MCF 10A (cell line): ENCODE measurements at regions not wholly inside any gene's neighbourhood (a gene's known extent, or its start where the extent isn't known, plus 50 kb on each side); places are given as distances from the start of the nearest gene placed in this dataset.

ENCODE experiments used
- BruUV-seq: library from RNA; stranded (reverse); fragments of 400-500 nt; replicated peaks from 2 replicates; lab custom pipeline; 2021; lab: Mats Ljungman, UMichigan
- CTCF ChIA-PET: fragments of 300-600 bp; sonication (Branson Sonifier 250); formaldehyde crosslinking; extraction: SDS; loops from one replicate; lab custom pipeline; 2021; ENCODE audit warnings: antibody characterized with exemption, inconsistent platforms; lab: Yijun Ruan, JAX
- POLR2A ChIA-PET: fragments of 300-600, 350-650 bp; sonication (Branson Sonifier 250); formaldehyde crosslinking; extraction: SDS; loops from one replicate; lab custom pipeline; 2020; ENCODE audit warnings: antibody characterized with exemption, inconsistent platforms; lab: Yijun Ruan, JAX
- DNase-seq: peaks from one replicate; pipeline ENCODE4 v3.0.0-alpha.2; 2018; ENCODE audit not compliant: unreplicated experiment
- H3K27ac Mint-ChIP-seq: one replicate; pipeline ENCODE4 v1.8.0; 2022; ENCODE audit warnings: mild to moderate bottlenecking, low read depth, mixed read lengths; ENCODE audit not compliant: unreplicated experiment
- H3K27me3 Mint-ChIP-seq: one replicate; pipeline ENCODE4 v1.8.0; 2022; ENCODE audit warnings: mixed read lengths; ENCODE audit not compliant: insufficient read depth, unreplicated experiment
- H3K36me3 Mint-ChIP-seq: one replicate; pipeline ENCODE4 v1.8.0; 2022; ENCODE audit warnings: mild to moderate bottlenecking, moderate library complexity, mixed read lengths; ENCODE audit not compliant: insufficient read depth, unreplicated experiment
- H3K4me1 Mint-ChIP-seq: one replicate; pipeline ENCODE4 v1.8.0; 2022; ENCODE audit warnings: mixed read lengths; ENCODE audit not compliant: insufficient read depth, unreplicated experiment
- H3K4me3 Mint-ChIP-seq: one replicate; pipeline ENCODE4 v1.8.0; 2022; ENCODE audit warnings: mild to moderate bottlenecking, moderate library complexity, mixed read lengths; ENCODE audit not compliant: unreplicated experiment
- H3K9me3 Mint-ChIP-seq: one replicate; pipeline ENCODE4 v1.8.0; 2022; ENCODE audit warnings: mixed read lengths; ENCODE audit not compliant: unreplicated experiment
- intact Hi-C: fragments of 100-400 bp; cut with micrococcal nuclease; formaldehyde crosslinking; loops from 2 replicates; pipeline ENCODE4 v1.14.1; 2022
- TF ChIP-seq, protein P1 (sequence below): fragments of 200-600 bp; IDR thresholded peaks from one replicate; pipeline ENCODE4 v1.8.0; 2022; ENCODE audit warnings: antibody characterized with exemption, mild to moderate bottlenecking; ENCODE audit not compliant: unreplicated experiment

DNA sequence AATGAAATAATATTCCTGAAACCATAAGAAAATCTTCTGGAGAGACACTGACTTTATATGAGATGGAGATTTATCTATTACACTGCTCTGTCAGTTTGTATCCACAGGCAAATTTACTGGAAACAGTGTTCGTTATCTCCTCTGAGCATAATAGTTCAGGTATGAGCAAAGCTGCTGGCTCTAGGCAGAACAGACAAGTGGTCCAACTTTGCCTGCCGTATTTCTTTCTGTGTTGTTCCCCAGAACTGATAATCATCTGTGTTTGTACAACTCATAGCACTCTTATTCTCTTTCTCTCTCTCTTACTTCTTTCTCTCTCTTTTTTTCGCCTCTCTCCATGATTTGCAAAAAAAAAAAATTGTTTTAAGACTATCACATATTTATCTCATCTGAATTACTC lies 623.8 kb upstream of the CHORDC1 start:
- no TSS peak for BruUV-seq

DNA sequence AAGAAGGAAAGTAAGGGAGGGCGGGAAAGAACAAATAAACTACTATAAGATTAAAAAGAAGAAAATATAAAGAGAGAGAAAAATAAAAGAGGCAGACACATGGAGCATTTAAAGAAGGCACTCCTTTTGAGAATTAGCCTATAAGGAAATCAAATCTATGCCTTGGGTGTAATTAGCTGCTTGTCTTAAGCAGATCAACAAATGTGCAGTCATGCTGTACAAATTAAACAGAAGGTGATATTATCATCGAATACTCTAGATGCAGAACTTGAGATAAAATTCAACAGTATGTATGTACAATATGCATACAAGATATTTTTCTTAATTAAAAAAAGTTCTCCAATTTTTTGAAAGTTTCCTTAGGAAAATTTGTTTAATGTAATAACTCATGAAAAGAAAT lies 623.0 kb upstream of the CHORDC1 start:
- DNase-seq, result no peak
- BruUV-seq, result no TSS peak
- H3K4me1 Mint-ChIP-seq, result peaks cover 11% of the 10 kb centered on the region
- intact Hi-C loops, result no loop called here
- TF ChIP-seq, protein P1, sequence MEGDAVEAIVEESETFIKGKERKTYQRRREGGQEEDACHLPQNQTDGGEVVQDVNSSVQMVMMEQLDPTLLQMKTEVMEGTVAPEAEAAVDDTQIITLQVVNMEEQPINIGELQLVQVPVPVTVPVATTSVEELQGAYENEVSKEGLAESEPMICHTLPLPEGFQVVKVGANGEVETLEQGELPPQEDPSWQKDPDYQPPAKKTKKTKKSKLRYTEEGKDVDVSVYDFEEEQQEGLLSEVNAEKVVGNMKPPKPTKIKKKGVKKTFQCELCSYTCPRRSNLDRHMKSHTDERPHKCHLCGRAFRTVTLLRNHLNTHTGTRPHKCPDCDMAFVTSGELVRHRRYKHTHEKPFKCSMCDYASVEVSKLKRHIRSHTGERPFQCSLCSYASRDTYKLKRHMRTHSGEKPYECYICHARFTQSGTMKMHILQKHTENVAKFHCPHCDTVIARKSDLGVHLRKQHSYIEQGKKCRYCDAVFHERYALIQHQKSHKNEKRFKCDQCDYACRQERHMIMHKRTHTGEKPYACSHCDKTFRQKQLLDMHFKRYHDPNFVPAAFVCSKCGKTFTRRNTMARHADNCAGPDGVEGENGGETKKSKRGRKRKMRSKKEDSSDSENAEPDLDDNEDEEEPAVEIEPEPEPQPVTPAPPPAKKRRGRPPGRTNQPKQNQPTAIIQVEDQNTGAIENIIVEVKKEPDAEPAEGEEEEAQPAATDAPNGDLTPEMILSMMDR, result no peak
- no peak overlapping the region for H3K27ac Mint-ChIP-seq
- H3K27me3 Mint-ChIP-seq, result no peaks in the 10 kb centered on the region
- ChIA-PET CTCF (no interaction called here), POLR2A (interaction anchor here (0.7 kb wide), 1 partner anchor 234 kb away, joined by 3 read pairs; no protein-coding TSS in a partner anchor)
- no peaks in the 10 kb centered on the region for H3K9me3 Mint-ChIP-seq
- H3K4me3 Mint-ChIP-seq, result no peak overlapping the region
- no peaks in the 10 kb centered on the region for H3K36me3 Mint-ChIP-seq

More for the DNA sequence above, 623.8 kb upstream of the CHORDC1 start:
- H3K4me1 Mint-ChIP-seq, result peaks cover 11% of the 10 kb centered on the region
- ChIA-PET POLR2A (interaction anchor here (0.7 kb wide), 1 partner anchor 234 kb away, joined by 3 read pairs; no protein-coding TSS in a partner anchor), CTCF (no interaction called here)
- H3K36me3 Mint-ChIP-seq, result no peaks in the 10 kb centered on the region
- H3K4me3 Mint-ChIP-seq, result no peak overlapping the region
- H3K27me3 Mint-ChIP-seq, result no peaks in the 10 kb centered on the region
- intact Hi-C loops, result no loop called here
- TF ChIP-seq, protein P1, result no peak
- no peak overlapping the region for H3K27ac Mint-ChIP-seq
- H3K9me3 Mint-ChIP-seq, result no peaks in the 10 kb centered on the region
- no peak for DNase-seq

DNA sequence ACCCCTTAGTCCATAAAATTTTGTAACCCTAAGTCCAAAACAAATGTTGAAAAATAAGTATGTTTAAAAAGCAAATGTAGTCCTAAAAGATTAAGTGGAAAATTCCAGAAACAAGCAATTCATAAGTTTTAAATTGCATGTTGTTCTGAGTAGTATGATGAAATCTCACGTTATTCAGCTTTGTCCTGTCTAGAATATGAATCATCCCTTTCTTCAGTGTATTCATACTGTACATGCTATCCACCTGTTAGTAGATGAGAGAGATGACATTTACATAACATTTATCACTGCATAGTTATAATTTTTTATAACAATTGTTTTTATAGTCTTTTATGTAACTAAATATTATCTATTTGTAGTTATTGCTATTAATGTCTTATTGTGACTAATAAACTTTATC lies 622.3 kb upstream of the CHORDC1 start:
- H3K4me3 Mint-ChIP-seq, result no peak overlapping the region

DNA sequence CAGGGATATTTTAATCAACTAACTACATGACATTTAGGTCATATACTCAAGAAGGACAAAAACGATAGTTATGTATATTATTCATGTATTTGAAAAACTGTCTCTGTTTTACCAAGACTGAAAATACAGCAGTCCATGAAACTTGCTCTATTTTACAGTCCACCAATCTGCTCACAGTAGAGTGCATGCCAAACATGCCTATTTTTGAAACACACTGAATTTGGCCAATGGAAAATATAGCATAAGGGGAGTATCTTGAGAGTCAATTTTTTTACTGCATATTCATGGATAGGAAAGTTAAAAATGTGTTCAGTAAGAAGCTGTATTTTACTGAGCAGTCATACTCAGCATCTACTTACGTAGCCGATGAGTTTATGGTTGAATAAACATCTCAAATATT lies 621.2 kb upstream of the CHORDC1 start:
- H3K27me3 Mint-ChIP-seq, result no peaks in the 10 kb centered on the region

More for the DNA sequence above, 622.3 kb upstream of the CHORDC1 start:
- TF ChIP-seq, protein P1, result no peak
- DNase-seq, result peak; percentile 40
- ChIA-PET CTCF (no interaction called here), POLR2A (no interaction called here)
- no peak overlapping the region for H3K27ac Mint-ChIP-seq
- BruUV-seq, result no TSS peak
- intact Hi-C loops, result no loop called here
- no peaks in the 10 kb centered on the region for H3K9me3 Mint-ChIP-seq
- H3K4me1 Mint-ChIP-seq, result peaks cover 11% of the 10 kb centered on the region
- H3K27me3 Mint-ChIP-seq, result no peaks in the 10 kb centered on the region
- no peaks in the 10 kb centered on the region for H3K36me3 Mint-ChIP-seq

More for the DNA sequence above, 621.2 kb upstream of the CHORDC1 start:
- ChIA-PET POLR2A (no interaction called here), CTCF (interaction anchor here (1.4 kb wide), 1 partner anchor 19 kb away, joined by 4 read pairs; no protein-coding TSS in a partner anchor)
- intact Hi-C loops, result no loop called here
- no peak for DNase-seq
- Mint-ChIP-seq H3K9me3 (no peaks in the 10 kb centered on the region), H3K4me1 (peaks cover 5% of the 10 kb centered on the region), H3K4me3 (no peak overlapping the region), H3K36me3 (no peaks in the 10 kb centered on the region), H3K27ac (no peak overlapping the region)
- TF ChIP-seq, protein P1, result no peak
- no TSS peak for BruUV-seq
